ENCODE measurements at regions not wholly inside any gene's neighbourhood (a gene's known extent, or its start where the extent isn't known, plus 50 kb on each side); places are given as distances from the start of the nearest gene placed in this dataset.
"Not testable (repeated sequence)": the region's sequence is repeated elsewhere in the genome, so short reads cannot be mapped to it uniquely, and the experiment has no call there.

DNA sequence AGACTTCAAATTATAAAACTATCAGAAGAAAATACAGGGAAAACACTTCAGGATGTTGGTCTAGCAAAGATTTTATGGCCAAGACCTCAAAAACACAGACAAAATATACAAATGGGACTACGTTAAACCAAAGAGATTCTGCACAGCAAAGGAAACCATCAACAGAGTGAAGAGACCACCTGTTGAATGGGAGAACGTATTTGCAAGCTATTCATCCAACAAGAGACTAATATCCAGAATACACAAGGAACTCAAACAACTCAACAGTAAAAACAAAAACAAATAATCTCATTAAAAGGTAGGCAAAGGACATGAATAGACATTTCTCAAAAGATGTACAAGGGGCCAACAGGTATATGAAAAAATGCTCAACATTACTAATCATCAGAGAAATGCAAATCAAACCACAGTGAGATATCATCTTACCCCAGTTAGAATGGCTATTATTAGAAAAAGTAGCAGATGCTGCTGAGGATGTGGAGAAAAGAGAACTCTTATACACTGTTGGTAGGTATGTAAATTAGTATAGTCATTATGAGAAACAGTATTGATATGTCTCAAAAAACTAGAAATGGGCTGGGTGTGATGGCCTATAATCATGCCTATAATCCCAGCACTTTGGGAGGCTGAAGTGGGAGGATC is 112.6 kb downstream of the LRIG2 start:
- no peak for DNase-seq

DNA sequence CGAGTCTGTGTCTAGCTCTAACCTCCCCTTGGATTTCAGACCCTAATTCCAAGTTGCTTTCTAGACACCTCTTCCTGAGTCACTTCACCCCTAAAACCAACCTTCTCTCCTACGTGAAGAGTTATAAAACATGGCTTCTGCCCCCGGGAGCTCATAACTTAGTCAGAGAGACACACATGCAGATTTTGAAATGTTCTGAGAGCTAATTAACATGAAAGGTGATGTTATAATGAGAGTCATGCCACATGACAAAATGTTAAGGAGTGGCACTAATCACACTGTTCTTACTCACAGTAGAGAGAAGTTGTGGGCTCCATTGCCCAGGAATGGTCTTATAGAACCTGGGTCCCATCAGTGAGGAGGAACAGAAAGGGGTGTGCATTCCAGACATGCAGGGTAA is 117.1 kb downstream of the LRIG2 start:
- DNase-seq = no peak

DNA sequence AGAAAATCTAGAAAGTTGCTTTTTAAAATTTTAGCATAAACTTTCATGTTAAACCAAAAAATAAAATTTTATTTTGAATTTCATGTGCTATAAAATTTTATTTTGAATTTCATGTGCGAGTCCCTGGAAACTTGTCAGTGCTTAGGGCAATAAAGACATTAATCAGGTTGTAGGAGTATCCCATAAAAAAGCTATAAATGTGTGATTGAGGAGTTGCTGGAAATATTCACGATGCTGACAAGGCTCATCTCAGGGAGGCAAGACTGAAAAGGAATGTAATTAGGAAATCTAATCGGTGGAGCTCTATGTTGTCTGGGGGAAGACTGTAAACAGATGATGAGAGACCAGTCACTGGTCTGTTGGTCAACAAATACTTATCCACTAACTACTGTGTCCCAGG is 117.9 kb downstream of the LRIG2 start:
- DNase-seq = no peak

DNA sequence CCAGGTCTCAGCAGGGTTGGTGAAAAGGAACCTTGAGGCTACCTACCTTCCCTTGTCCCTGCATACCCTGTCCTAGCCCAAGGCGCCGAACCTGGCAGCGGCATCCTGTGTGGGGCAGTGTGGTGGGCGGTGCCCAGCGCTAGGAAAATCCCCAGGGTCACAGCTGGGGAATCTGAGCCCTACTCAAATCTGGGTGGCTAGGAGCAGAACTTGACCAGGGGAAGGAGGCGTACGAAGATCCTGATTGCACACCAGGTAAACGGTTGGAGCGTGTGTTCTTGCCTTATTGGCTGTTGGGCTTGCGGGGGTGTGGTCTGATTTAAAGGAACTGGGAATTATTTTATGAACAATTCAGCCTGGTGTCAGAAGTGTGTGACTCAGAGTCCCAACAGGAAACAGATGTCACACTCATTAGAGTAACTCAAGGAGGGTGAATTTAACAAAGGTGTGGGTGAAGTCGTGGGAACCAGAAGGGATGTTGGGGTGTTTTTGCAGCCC is 118.6 kb downstream of the LRIG2 start:
- DNase-seq = no peak

DNA sequence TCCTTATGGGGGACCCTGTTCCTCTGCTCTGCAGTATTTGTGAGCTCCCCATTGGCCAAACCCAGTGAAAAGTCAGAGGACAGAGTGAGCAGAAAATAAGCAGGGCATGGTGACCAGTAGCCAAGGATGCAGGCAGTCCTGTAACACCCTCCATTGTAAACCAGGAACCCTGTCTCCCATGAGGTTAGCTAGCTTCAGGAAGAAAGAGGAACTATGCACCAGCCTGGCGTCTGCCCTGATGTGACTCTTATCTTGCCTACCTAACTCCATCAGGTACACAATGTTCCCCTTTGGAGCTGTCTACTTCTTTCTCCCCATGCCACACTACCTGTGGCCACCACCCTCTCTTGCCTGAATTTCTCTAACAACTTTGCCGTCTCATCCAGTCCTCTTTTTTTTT is 119.2 kb downstream of the LRIG2 start:
- DNase-seq = no peak

DNA sequence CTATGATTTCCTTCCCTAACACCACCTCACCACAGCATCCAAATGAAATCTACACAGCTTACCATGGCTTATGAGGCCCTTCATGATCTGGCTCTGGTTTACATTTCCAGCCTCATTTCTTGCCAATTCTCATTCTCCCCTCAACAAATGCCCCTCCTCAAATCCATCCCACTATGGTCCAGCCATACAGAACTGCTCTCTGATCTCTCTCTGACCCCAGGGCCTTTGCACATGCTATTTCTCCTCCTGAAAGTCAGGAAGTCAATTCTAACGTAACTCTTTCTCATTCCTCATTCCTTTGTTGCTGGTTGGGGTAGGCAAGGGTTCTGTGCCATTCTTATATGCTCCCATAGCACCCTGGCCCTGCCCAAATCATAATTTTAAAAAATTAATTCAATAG is 120.0 kb downstream of the LRIG2 start:
- no peak for DNase-seq

DNA sequence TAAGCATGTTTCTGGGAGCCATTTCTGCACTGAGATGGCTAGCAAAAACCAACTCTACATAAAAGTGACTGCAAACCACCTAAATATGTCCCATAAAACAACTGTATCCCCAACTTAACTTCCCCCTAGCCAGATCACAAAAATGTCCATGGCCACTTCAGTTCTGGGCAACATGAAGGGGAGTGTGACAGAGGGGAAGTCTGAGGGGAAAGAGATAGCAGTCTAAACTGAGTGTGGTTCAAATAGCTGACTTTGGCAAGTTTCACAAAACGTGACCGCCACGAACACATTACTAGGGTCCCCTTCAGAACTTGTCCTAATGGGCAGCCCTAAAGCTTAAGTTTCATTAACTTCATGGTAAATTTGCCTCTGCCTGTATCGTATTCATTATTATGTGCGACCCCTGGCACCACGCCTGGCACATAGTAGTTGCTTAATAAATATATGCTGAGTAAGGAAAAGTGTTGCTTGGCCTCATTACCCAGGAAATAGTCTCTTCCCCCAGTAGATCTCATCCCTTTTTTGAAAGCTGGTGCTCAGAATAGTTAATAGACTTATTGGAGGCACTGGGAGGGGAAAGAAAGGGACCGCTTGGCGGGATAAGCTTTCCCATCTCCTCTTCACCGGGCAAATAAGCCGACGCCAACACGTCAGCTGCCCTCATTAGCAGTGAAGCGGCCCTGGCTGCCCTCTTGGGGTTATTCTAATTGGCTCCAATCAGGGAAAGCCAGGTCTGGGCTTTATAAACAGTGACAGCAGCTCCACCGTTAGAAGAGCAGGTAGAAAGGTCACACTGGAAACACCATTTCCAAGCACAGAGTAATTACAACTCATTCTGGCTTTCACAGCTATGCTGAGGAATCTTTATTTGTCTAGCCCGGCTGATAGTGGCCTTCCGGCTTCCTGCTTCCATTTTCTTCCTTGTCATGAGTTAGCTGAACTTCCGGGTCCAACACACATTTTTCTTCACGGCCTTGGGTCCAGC is 122.1 kb downstream of the LRIG2 start:
- DNase-seq = peak in 1 of 2 experiments; percentile 11

DNA sequence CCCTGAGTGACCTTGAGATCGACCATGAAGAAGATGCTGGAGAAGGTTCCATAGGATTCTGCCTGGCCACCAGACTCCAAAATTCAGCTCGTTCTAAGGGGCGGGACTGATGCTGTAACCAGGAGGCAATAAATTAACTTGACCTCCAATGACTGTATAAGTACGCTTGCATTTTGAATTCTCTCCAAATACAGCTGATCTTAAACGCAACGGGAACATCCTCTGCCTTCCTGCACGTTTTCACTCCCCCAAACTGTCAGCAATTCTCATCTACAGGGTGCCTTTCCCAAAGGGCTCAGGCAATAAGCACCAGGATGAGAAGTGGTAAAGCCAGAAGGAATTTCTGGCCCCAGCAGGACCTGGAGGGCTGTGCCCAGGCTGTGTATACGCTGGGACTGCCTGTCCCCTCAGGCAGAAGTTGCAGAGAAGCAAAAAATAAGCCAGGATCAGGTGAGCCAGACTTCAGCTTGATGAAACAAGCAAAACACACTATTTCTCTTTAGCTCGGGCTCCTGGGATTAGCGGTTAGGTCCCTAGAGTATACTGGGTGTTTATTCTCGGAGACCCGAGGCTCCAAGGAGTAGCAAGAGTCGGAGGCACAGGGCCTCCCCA is 124.8 kb downstream of the LRIG2 start:
- DNase-seq = no peak

DNA sequence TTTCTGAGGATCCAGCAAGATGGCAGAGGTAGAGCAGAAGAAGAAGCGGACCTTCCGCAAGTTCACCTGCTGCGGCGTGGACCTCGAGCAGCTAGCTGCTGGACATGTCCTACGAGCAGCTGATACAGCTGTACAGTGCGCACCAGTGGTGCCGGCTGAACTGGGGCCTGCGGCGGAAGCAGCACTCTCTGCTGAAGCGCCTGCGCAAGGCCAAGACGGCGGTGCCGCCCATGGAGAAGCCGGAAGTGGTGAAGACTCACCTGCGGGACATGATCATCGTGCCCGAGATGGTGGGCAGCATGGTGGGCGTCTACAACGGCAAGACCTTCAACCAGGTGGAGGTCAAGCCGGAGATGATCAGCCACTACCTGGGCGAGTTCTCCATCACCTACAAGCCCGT is 125.8 kb downstream of the LRIG2 start:
- DNase-seq = no peak

DNA sequence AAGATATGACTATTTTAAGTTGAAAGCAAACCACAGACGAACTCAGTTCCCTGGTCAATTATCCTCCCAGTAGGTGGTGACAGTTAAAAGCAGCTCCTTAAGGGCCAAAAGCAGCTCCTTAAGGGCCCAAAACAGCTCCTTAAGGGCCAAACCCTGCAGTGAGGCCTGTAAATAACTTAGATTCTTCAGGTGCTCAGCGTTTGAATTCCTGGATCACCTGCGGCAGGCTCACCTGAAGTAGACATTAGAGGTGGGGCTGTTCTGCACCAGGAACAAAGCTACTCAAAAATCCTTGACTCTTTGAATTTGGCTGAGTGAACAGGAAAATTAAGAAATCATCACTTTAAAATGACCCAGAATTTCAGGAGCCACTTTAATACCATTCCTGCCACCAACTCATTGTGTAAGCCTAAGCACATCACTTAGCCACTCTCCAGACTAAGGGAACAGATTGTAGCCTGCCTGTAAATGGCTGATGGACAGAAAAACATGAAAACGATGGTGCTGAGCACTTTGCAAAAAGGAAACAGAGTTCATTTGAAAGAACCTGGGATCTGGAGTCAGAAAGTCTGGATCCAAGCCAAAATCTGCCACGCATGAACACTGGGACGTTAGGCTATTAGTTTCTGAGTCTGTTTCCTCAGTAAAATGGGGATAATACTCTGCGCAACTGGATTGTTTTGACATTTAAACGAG is 126.9 kb downstream of the LRIG2 start:
- peak; percentile 34 to 66 for DNase-seq

DNA sequence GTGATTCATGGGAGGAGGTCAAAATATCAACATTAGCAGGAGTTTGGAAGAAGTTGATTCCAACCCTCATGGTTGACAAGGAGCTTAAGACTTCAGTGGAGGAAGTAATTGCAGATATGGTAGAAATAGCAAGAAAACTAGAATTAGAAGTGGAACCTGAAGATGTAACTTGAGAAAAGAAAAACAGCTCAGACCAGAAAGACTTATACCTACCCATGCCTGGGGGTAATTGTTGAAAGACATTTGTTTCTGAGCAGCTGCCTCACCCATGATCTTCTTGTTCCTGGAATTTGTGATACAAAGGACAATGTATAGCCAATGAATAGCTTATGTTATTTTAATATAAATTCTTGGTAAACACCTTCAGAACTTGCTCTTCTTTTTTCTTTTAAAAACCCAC is 128.6 kb downstream of the LRIG2 start:
- DNase-seq = no peak

DNA sequence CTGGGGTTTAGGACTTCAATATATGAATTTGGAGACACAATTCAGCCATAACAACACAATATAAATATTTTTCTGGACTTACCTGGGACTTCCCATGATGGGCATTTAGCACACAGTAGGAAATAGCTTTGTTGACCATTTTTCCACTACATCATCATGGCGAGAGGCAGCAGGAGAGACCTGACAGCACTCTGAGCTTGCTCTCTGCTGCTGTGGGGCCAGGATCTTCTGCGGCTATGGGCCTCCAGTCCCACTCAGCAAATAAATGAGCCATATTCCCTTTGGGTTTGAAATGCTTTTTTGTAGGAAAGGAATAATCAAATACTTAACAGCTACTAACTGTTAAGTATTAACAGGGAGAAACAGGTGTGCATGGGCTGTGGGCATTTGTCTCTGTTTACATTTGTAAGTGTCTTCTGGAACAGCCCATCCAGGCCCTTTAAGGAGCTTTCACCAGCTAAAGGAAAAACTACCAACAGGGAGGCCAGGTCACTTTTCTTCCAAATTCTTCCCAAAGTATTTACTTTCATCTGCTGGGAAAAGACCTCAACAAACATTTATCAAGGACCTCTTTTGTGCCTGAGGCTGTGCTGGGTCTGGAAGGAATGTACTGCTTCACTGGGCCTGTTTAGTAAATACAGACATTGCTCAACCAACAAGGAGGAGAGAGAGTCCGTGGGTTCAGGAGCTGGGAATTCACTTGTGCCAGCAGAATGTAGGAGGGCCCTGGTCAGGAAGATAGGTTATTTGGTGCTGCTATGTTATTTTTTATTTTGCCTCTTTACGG is 133.2 kb downstream of the LRIG2 start:
- no peak for DNase-seq

DNA sequence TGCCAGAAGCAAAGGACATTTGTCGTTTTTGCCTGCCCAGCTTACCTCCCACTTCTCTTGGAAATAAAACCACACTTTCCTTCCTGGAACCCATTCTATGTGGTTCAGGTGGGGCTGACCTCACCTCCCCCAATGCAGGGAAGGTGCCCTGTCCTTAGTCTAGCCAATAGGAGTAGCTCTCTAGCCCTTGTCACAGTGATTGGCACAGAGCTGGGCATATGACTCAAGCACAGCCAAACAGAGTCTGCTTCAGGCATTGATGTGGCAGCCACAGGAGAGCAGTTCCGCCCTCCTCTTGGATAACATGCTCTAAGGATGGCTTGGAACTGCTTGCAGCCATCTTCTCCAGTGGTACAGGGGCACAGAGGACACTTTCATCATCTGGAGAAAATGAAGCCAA is 134.0 kb downstream of the LRIG2 start:
- DNase-seq = no peak

DNA sequence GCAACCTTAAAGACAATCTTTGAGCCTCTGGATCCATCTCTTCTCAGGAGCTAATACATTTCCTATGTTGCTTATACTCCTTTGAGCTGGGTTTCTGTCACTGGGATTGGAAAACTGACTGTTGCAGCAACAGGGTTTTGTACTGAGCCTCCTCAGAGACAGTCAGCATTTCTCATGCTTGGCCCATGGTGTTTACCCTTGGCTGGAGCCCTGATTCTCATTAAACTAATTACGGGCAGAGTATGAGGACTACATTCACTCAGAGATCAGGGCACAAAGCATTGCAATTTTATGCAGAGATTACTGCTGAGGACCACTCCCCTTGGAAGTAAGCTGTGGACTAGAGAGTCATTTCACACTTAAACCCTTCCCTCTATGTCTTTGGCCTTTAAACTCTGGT is 134.5 kb downstream of the LRIG2 start:
- no peak for DNase-seq

DNA sequence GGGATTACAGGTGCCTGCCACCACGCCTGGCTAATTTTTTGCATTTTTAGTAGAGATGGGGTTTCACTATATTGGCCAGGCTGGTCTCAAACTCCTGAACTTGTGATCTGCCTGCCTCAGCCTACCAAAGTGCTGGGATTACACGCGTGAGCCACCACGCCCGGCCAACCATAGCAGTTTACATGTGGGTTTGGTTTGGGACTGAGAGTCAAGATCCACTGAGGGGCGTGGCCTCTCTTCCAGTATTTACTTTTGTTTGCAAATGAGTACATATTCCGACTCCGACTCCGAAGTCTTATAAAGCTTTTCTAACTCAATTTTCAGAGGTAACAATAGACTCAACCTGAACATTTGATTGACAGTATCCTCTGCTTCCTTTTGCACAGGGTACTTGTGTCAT is 135.4 kb downstream of the LRIG2 start:
- not testable (repeated sequence) for DNase-seq

DNA sequence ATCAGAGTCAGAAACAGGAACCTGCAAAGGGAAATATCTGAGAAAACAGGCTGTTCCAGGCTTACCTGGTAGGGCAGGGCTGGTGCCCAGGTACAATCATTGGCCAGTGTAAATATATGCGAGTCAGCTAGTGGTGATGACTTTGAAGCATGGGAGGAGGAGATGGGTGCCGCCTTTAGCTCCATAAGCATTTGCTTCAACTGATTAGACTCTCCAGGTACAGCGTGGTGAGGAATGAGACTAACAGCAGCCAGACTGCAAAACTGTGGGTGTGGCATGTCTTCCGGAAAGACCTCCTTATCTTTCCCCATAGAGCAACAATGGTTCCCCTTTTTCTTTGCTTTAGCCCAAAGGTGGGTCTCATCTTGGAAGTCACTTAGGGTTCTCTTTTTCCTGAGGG is 137.2 kb downstream of the LRIG2 start:
- no peak for DNase-seq

DNA sequence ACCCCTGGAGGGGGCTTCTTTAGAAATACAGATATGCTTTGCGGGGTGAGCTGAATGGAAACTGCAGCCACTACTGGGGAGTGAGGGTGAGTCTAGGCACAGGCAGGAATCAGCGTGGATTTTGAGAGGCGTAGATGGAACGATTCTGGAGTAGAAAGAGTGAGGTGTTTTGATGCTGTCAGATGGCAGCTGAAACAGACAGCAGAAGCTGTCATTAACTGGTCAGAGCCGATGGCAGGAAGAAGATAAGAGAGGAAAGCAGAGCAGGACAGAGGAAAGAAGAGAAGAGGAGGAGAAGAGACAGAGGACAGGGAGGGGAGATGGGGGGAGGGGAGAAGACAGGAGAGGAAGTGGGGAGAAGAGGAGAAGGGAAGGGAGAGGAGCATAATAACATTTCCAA is 138.5 kb downstream of the LRIG2 start:
- no peak for DNase-seq

DNA sequence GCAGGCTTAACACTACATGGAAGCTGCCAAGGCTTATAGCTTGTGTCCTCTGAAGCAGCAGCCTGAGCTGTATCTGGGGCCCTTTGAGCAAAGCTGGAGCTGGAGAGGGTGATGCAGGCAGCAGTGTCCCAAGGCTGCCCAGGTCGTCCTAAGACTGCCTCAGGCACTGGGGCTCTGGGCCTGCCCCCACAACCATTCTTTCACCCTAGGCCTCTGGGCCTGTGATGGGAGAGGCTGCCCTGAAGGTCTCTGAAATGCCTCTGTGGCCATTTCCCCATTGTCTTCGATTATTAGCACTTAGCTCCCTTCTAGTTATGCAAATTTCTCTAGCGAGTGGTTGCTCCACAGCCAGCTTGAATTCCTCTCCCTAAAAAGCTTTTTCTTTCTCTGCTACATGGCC is 142.0 kb downstream of the LRIG2 start:
- no peak for DNase-seq

DNA sequence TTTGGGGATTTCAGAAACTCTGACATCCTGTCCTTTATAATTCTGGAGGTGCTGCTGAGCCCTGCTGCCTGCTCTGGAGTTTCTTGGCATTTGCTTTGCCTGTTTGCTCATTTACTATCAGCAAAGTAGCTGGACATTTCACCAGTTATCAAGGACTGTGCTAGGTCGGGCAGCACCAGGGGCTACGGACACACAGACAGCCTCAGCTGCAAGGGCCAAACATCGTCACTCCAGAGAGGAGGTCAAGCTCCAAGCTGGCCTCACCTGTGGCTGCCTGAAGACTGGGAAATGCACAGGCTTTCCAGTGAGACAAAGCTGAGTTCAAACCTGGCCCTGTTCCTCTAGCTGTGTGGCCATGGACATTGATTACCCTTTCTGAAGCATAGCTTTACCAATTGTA is 143.7 kb downstream of the LRIG2 start:
- no peak for DNase-seq

DNA sequence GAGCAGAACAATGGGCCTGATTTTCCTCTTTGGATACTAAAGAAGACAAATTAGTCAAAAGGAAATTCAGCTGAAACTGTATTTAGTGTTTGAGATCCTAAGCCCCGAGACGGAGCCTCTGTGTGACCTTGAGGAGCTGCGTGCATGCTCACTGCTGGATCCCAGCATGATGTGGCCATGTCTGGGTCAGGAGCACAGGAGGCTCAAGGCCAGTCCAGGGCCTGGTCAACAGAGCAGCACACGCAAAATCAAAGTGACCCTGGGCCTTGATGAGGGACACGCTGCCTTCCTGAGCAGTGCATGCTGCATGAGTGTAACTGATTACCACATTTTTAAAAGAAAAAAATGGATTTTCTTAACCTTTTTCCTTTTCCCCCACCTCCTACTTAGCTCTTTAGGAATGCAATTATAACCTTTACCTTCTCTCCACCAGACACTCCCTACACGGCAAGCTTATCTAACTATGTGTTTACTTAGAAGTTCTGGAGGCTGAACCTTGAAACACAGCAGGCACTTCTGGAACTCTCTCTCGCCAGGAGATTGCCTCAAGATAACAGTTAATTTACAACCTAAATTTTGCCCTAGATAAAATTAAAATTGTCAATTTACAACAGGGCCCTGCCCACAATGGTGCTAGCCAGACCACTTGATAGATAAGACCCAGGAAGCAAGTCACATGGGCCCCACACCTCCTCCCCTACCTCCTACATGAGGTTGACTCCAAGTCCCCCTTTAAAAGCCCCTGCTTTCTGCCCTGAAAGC is 144.6 kb downstream of the LRIG2 start:
- no peak for DNase-seq

DNA sequence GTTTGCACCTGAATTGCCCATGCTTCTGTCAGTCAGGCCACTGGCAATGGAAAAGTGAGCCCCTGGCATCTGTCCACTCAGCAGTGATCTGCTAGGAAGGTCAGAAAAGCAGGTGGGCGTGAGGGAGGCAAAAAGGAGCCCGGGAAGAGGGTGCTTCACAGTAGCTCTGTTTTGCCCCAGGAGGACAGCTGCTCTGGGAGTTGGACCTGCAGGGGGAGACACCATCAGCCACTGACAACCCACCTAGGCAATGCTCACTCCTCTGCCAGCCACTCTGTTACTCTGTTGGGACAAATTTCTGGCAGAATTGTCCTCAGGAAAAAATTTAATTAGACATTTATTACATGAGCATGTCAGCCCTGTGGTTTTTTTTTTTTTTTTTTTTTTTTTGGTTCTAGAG is 146.4 kb downstream of the LRIG2 start:
- no peak for DNase-seq

DNA sequence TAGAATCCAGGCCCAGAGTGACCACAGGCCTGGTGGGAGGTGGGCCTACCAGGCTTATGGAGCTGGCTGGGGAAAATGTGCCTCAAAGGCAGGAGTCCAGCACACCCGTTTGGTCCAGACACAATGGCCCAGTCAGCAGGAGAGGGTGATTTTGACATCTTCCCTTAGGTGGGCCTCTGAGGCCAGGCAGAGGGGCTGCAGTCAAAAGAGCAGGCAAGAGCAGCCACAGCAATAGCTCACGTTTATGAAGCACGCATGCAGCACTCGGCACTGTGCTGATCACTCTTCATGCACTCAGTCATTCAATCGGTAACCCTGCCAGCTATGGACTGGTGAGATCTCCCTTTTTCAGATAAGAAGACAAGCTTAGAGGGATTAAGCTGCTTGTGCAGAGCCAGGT is 146.8 kb downstream of the LRIG2 start:
- no peak for DNase-seq
